CD8-positive, alpha-beta memory T cell (primary cell): ENCODE measurements at regions not wholly inside any gene's neighbourhood (a gene's known extent, or its start where the extent isn't known, plus 50 kb on each side); places are given as distances from the start of the nearest gene placed in this dataset.
"Not testable (repeated sequence)": the region's sequence is repeated elsewhere in the genome, so short reads cannot be mapped to it uniquely, and the experiment has no call there.

Experiments used
- CTCF ChIA-PET: fragments of 350-600 bp; sonication (Branson Sonifier 250); formaldehyde crosslinking; loops from one replicate; lab custom pipeline; 2021; ENCODE audit warnings: antibody characterized with exemption; lab: Charles Lee
- POLR2A ChIA-PET: fragments of 350-600 bp; sonication (Branson Sonifier 250); formaldehyde crosslinking; loops from one replicate; lab custom pipeline; 2021; ENCODE audit warnings: antibody characterized with exemption; lab: Charles Lee
- DNase-seq, 5 donors: peaks; one replicate each; pipeline versions ENCODE4 v3.0.0 to v3.0.0-alpha.2; 2020 to 2022; ENCODE audit warnings: mixed read lengths in 1 of 5
- H3K27ac ChIP-seq: one replicate; pipeline ENCODE4 v1.7.0; 2013; ENCODE audit warnings: low read depth, mild to moderate bottlenecking, low read length, moderate library complexity
- H3K27me3 ChIP-seq: 2 replicates; pipeline ENCODE4 v1.7.0; 2013; ENCODE audit warnings: low read length, mild to moderate bottlenecking; ENCODE audit not compliant: insufficient read depth, poor library complexity, severe bottlenecking
- H3K36me3 ChIP-seq: 2 replicates; pipeline ENCODE4 v1.7.0; 2013; ENCODE audit warnings: mild to moderate bottlenecking, low read length, moderate library complexity; ENCODE audit not compliant: insufficient read depth
- H3K4me1 ChIP-seq: 2 replicates; pipeline ENCODE4 v1.7.0; 2013; ENCODE audit warnings: mild to moderate bottlenecking, low read length, moderate library complexity; ENCODE audit not compliant: insufficient read depth
- H3K4me3 ChIP-seq: 2 replicates; pipeline ENCODE4 v1.7.0; 2013; ENCODE audit warnings: mild to moderate bottlenecking, low read length
- H3K9me3 ChIP-seq: 2 replicates; pipeline ENCODE4 v1.7.0; 2013; ENCODE audit warnings: mild to moderate bottlenecking, low read length
- H3K27ac Mint-ChIP-seq, 8 donors: one replicate each; pipeline ENCODE4 v1.8.0; 2020 to 2021; ENCODE audit warnings: mixed read lengths in 8 of 8, mild to moderate bottlenecking in 6 of 8, inconsistent platforms in 3 of 8, moderate library complexity in 3 of 8
- H3K27me3 Mint-ChIP-seq, 2 donors: one replicate each; pipeline ENCODE4 v1.8.0; 2020 to 2021; ENCODE audit warnings: mixed read lengths in 2 of 2, mild to moderate bottlenecking in 1 of 2, moderate library complexity in 1 of 2
- H3K36me3 Mint-ChIP-seq, 3 donors: one replicate each; pipeline ENCODE4 v1.8.0; 2020 to 2021; ENCODE audit warnings: mixed read lengths in 3 of 3, inconsistent platforms in 1 of 3, mild to moderate bottlenecking in 1 of 3
- H3K4me1 Mint-ChIP-seq, 3 donors: one replicate each; pipeline ENCODE4 v1.8.0; 2020 to 2021; ENCODE audit warnings: mixed read lengths in 3 of 3, inconsistent platforms in 1 of 3, mild to moderate bottlenecking in 1 of 3
- H3K4me3 Mint-ChIP-seq, 7 donors: one replicate each; pipeline ENCODE4 v1.8.0; 2020 to 2021; ENCODE audit warnings: mixed read lengths in 7 of 7, mild to moderate bottlenecking in 6 of 7, moderate library complexity in 4 of 7, inconsistent platforms in 2 of 7
- H3K9me3 Mint-ChIP-seq, 5 donors: one replicate each; pipeline ENCODE4 v1.8.0; 2020 to 2022; ENCODE audit warnings: mixed read lengths in 5 of 5, mild to moderate bottlenecking in 3 of 5, moderate library complexity in 2 of 5, inconsistent platforms in 1 of 5

GRCh38 chr2:147294825-147295392 lies 549.9 kb upstream of the ACVR2A start:
- H3K27me3 Mint-ChIP-seq: peaks cover 0 to 3% of the 10 kb centered on the region in 2 donors
- H3K27me3 ChIP-seq: no peaks in the 10 kb centered on the region
- H3K36me3 Mint-ChIP-seq: no peaks in the 10 kb centered on the region
- H3K9me3 Mint-ChIP-seq: peaks cover 0 to 12% (median 3%) of the 10 kb centered on the region in 5 donors
- H3K27ac ChIP-seq: no peak overlapping the region
- H3K4me1 Mint-ChIP-seq: peaks cover 18 to 63% (median 29%) of the 10 kb centered on the region in 3 donors
- ChIA-PET CTCF (no interaction called here), POLR2A (no interaction called here)
- peaks cover 21% of the 10 kb centered on the region for H3K4me1 ChIP-seq
- H3K36me3 ChIP-seq: no peaks in the 10 kb centered on the region
- no peak overlapping the region for H3K27ac Mint-ChIP-seq
- no peak overlapping the region for H3K4me3 ChIP-seq
- DNase-seq: no peak
- no peaks in the 10 kb centered on the region for H3K9me3 ChIP-seq
- no peak overlapping the region for H3K4me3 Mint-ChIP-seq

GRCh38 chr2:147293991-147294824 lies 550.6 kb upstream of the ACVR2A start:
- Mint-ChIP-seq H3K4me1 (peaks cover 18 to 67% (median 28%) of the 10 kb centered on the region in 3 donors), H3K9me3 (peaks cover 0 to 12% (median 3%) of the 10 kb centered on the region in 5 donors), H3K36me3 (no peaks in the 10 kb centered on the region), H3K27ac (peak overlapping the region in 4 of 8 donors; percentile 1 to 70 (median 11)), H3K27me3 (peaks cover 0 to 3% of the 10 kb centered on the region in 2 donors), H3K4me3 (peak overlapping the region in 1 of 7 donors; percentile 44)
- CTCF ChIA-PET: no interaction called here
- H3K9me3 ChIP-seq: no peaks in the 10 kb centered on the region
- POLR2A ChIA-PET: no interaction called here
- H3K36me3 ChIP-seq: no peaks in the 10 kb centered on the region
- H3K4me3 ChIP-seq: no peak overlapping the region
- H3K27ac ChIP-seq: no peak overlapping the region
- H3K4me1 ChIP-seq: peaks cover 21% of the 10 kb centered on the region
- DNase-seq: no peak
- no peaks in the 10 kb centered on the region for H3K27me3 ChIP-seq

- Mint-ChIP-seq H3K27ac (peak overlapping the region in 3 of 8 donors; percentile 1 to 10 (median 4)), H3K4me3 (no peak overlapping the region), H3K9me3 (peaks cover 0 to 5% (median 2%) of the 10 kb centered on the region in 5 donors), H3K4me1 (peaks cover 8 to 23% (median 8%) of the 10 kb centered on the region in 3 donors), H3K36me3 (no peaks in the 10 kb centered on the region), H3K27me3 (peaks cover 0 to 2% of the 10 kb centered on the region in 2 donors)
- POLR2A ChIA-PET: no interaction called here
- CTCF ChIA-PET: no interaction called here
- H3K27me3 ChIP-seq: no peaks in the 10 kb centered on the region
- H3K9me3 ChIP-seq: no peaks in the 10 kb centered on the region
- no peaks in the 10 kb centered on the region for H3K4me1 ChIP-seq
- H3K4me3 ChIP-seq: no peak overlapping the region
- no peak overlapping the region for H3K27ac ChIP-seq
- no peaks in the 10 kb centered on the region for H3K36me3 ChIP-seq
- DNase-seq: peak in 1 of 5 donors; percentile 6
Observed at GRCh38 chr2:147288131-147288530, 556.7 kb upstream of the ACVR2A start.

GRCh38 chr2:147275943-147276342 lies 568.9 kb upstream of the ACVR2A start:
- POLR2A ChIA-PET: no interaction called here
- no peaks in the 10 kb centered on the region for H3K27me3 ChIP-seq
- H3K9me3 Mint-ChIP-seq: peaks cover 0 to 2% (median 0%) of the 10 kb centered on the region in 5 donors
- H3K4me3 Mint-ChIP-seq: no peak overlapping the region
- no peaks in the 10 kb centered on the region for H3K36me3 ChIP-seq
- H3K27me3 Mint-ChIP-seq: peaks cover 0 to 2% of the 10 kb centered on the region in 2 donors
- H3K9me3 ChIP-seq: no peaks in the 10 kb centered on the region
- no peaks in the 10 kb centered on the region for H3K36me3 Mint-ChIP-seq
- H3K4me1 ChIP-seq: no peaks in the 10 kb centered on the region
- no peak overlapping the region for H3K27ac Mint-ChIP-seq
- no peak for DNase-seq
- CTCF ChIA-PET: no interaction called here
- no peaks in the 10 kb centered on the region for H3K4me1 Mint-ChIP-seq
- H3K4me3 ChIP-seq: no peak overlapping the region
- H3K27ac ChIP-seq: no peak overlapping the region

- H3K36me3 ChIP-seq: no peaks in the 10 kb centered on the region
- no peaks in the 10 kb centered on the region for H3K9me3 ChIP-seq
- H3K4me1 Mint-ChIP-seq: no peaks in the 10 kb centered on the region
- ChIA-PET CTCF (no interaction called here), POLR2A (no interaction called here)
- H3K36me3 Mint-ChIP-seq: peaks cover 0 to 6% (median 3%) of the 10 kb centered on the region in 3 donors
- no peak overlapping the region for H3K4me3 Mint-ChIP-seq
- no peak for DNase-seq
- no peak overlapping the region for H3K4me3 ChIP-seq
- peaks cover 0 to 1% of the 10 kb centered on the region in 2 donors for H3K27me3 Mint-ChIP-seq
- no peaks in the 10 kb centered on the region for H3K4me1 ChIP-seq
- H3K9me3 Mint-ChIP-seq: peaks cover 8 to 15% (median 11%) of the 10 kb centered on the region in 5 donors
- no peak overlapping the region for H3K27ac Mint-ChIP-seq
- H3K27ac ChIP-seq: no peak overlapping the region
- no peaks in the 10 kb centered on the region for H3K27me3 ChIP-seq
Observed at GRCh38 chr2:147273628-147274027, 571.2 kb upstream of the ACVR2A start.

GRCh38 chr2:147273106-147273505 lies 571.7 kb upstream of the ACVR2A start:
- Mint-ChIP-seq H3K36me3 (peaks cover 0 to 6% (median 3%) of the 10 kb centered on the region in 3 donors), H3K4me3 (no peak overlapping the region), H3K4me1 (no peaks in the 10 kb centered on the region), H3K9me3 (peaks cover 8 to 16% (median 12%) of the 10 kb centered on the region in 5 donors), H3K27ac (no peak overlapping the region), H3K27me3 (peaks cover 0 to 1% of the 10 kb centered on the region in 2 donors)
- H3K9me3 ChIP-seq: no peaks in the 10 kb centered on the region
- DNase-seq: no peak
- H3K4me1 ChIP-seq: no peaks in the 10 kb centered on the region
- POLR2A ChIA-PET: no interaction called here
- CTCF ChIA-PET: no interaction called here
- H3K36me3 ChIP-seq: no peaks in the 10 kb centered on the region
- H3K4me3 ChIP-seq: no peak overlapping the region
- H3K27ac ChIP-seq: no peak overlapping the region
- H3K27me3 ChIP-seq: no peaks in the 10 kb centered on the region

- H3K27me3 Mint-ChIP-seq, H3K27me3 ChIP-seq, H3K27ac Mint-ChIP-seq, H3K9me3 ChIP-seq, H3K4me3 ChIP-seq, POLR2A ChIA-PET, H3K4me1 ChIP-seq, H3K4me1 Mint-ChIP-seq, DNase-seq, CTCF ChIA-PET, H3K36me3 Mint-ChIP-seq, H3K4me3 Mint-ChIP-seq, H3K36me3 ChIP-seq, H3K27ac ChIP-seq: not testable (repeated sequence)
- H3K9me3 Mint-ChIP-seq: peaks cover 8 to 23% (median 12%) of the 10 kb centered on the region in 5 donors
Observed at GRCh38 chr2:147269581-147269980, 575.2 kb upstream of the ACVR2A start.

GRCh38 chr2:147260241-147260640 lies 584.6 kb upstream of the ACVR2A start:
- no peak for DNase-seq
- Mint-ChIP-seq H3K36me3 (no peaks in the 10 kb centered on the region), H3K27me3 (no peaks in the 10 kb centered on the region), H3K4me3 (no peak overlapping the region), H3K27ac (no peak overlapping the region), H3K4me1 (no peaks in the 10 kb centered on the region), H3K9me3 (peaks cover 0 to 11% (median 0%) of the 10 kb centered on the region in 5 donors)
- no peak overlapping the region for H3K4me3 ChIP-seq
- no peaks in the 10 kb centered on the region for H3K36me3 ChIP-seq
- H3K4me1 ChIP-seq: no peaks in the 10 kb centered on the region
- ChIA-PET POLR2A (no interaction called here), CTCF (no interaction called here)
- no peaks in the 10 kb centered on the region for H3K27me3 ChIP-seq
- H3K9me3 ChIP-seq: no peaks in the 10 kb centered on the region
- H3K27ac ChIP-seq: no peak overlapping the region
